ENCODE measurements at regions not wholly inside any gene's neighbourhood (a gene's known extent, or its start where the extent isn't known, plus 50 kb on each side); places are given as distances from the start of the nearest gene placed in this dataset.

DNA sequence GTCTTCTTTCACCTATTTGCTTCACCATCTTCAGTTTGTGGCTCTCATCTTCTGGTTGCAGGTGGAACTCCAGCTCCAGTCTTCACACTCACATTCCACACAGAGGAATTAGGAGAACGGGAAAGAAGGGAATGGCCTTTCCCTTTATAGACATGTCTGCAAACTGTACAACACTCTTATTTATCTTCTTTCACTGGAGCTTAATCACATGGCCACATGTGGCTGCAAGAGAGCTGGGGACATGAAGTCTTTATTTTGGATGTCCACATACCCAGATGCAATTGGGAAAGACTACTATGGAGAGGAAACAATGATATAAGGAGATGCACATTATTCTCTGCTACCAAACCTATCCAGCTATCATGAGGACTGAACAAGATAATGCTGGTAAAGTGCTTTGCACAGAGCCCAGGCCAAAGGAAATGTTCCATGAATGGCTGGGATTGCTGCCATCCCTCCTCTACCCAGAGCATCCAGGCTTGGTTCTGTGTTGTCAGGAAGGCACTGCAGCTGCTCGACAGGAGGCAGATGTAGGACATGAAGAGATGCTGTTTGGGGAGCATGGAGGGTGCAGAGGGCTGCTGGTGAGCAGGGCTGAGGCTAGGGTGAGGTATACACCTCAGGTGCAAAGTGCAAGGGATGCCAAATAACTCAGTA, 183.8 kb upstream of the TBX20 start:
- DNase-seq: no peak

DNA sequence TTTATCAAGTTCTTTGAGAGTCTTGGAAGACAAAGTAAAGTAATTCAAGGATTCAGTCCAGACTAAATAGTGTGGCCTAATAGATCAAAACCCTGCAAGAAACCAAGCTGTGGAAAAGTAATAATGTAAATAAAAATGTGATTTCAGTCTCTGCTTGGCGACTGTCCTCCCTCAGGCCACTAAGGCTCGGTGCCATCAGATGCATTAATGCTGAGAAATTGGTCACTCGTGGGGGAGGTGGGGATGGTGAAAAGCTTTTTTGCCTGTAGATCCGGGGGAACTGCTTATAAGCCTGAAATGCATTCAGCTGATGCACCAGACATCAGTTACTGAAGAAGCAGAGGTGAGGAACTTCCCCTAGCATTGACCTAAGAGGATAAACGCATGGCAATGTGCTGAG, 182.6 kb upstream of the TBX20 start:
- DNase-seq: no peak

DNA sequence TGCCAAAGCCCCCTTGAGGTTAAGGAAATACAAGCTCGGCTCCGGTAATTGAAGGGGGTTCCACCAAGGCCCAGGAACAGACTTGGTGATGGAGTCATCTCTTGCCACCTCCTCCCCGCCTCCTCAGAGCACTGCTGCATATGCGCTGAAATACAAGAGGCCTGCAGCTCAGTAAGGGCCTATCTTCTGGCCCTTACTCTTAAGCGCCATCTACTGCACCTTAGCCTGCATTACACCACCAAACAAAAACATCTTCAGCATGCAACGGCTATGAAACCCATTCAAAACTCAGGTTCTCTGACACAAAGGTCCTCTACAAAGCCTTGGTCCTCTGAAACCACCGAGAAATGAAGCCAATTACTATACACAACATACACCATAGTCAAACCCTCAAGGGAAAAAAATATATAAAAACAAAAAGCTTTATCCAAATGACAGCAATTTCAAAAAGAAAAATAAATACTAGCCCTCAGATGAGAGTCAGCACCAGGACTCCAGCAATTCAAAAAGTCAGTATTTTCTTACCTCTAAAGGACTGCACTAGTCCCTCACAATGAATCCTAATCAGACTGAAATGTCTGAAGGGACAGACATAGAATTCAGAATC, 176.8 kb upstream of the TBX20 start:
- no peak for DNase-seq

DNA sequence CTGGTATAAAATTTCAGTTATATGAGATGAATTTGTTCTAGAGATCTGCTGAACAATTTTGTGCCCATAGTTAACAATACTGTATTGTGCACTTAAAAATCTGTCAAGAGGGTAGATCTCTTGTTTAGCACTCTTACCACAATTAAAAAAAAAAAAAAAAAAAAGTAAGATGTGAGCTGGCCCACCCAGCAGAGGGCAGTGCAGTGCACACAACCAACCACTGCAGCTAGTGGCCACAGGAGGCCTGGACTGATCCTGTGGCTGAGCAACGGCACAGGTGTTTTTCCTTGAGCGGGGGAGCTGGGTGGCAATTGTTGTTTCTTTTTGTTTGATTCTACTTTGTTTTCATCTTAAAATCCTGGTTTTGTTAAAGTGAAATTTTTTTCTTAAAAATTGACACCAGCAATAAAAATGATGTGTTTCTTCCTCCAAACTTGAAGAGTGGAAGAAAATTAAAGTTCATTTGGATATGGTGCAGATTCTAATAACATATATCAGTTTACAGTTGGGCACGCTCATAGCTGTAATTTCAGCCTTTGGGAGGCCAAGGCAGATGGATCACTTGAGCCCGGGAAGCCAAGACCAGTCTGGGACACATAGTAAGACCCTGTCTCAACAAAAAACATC, 171.1 kb upstream of the TBX20 start:
- peak; percentile 3 to 35 (median 15) for DNase-seq

DNA sequence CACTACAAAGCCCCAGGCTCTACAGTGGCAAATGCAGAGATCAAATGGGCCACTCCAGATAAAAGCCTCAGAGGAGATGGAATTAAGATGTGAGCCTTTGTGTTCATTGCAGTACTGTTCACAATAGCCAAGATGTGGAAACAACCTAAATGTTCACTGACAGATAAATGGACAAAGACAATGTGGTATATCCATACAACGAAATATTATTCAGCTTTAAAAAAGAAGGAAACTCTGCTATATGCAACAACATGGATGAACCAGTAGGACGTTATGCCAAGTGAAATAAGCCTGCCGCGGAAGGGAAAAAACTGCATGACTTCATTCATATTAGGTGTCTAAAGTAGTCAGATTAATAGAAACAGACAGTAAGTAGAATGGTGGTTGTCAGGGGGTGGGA, 170.5 kb upstream of the TBX20 start:
- DNase-seq: no peak

DNA sequence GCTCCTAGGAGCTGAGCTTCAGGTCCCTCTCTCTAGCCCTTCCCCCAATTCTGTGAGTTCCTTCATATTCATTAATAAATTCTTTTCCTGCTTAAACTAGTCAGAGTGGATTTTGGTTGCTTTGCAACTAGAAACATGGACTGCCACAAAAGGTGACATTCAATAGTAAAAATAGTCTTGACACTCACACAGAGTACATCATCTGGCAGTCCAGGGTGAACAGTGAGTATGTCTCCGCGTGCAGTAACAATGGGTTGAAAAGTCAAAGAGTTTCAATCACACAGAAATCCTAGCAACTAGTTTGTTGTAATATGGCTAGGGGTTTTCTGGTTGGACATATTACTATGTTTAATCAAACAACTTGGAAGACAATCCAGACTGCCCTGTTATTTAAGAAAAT, 168.8 kb upstream of the TBX20 start:
- DNase-seq: no peak

DNA sequence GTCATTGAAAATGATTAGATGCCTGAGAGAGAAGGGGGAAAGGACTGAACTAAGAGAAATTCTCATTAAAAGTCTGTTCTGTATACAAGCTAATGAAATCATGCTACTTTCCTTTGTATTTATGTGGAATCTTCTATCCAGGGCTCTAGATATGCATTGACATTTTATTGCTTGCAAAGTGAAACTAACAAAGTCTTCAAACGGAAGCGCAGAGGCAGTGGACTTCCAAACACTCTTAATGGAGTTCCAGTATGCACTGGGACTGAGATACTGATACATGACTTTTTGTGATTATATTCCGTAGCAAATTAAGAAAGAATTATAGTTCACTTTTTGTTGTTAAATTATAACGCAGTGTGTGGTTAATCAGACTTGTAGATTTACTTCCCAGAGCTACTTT, 166.8 kb upstream of the TBX20 start:
- DNase-seq: no peak

DNA sequence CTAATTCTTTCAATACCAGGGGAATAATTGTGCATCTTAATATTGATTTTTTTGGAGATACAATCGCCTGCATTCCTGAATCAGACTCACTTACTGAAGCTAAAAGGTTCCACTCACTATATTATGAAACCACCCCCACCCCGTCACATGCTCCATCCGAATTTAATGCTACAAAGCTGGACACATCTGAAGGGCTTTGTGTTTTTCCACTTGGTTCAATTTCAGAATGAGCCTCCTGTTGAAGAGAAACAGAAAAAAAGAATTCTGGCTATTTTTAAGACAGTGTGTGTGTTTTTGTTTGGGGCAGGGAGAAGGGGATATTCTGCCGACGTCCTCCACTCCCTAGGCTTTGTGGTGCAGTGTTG, 165.5 kb upstream of the TBX20 start:
- no peak for DNase-seq

DNA sequence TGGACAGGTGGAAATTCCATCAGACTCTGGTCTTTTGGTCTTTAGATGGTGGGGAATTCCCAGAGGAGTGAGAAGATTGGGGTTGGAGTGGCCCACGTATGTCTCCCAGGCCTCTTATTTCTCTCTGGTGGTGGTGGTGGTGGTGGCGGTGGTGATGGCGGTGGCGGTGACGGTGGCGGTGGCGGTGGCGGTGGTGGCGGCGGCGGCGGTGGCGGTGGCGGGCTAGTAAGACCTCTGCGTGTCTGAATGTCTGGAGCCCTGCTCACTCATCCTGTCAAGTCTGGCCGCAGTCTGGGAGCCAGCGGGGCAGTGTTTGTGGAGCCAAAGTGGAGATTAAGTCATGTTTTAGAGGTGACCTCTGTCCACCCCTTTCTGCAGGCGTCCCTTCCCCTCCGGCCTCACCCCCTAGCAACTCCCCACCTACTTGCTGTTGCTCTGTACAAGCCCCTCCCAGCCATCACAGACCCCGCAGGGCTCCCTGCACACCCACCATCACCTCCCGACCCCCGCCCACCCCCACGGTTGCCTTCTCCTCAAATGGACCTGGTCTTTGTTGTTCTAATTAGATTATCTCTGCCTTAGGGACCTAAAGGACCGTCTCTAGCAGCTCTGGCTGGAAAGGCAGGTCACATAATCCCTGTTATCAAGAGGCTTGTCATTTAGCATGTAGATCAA, 165.0 kb upstream of the TBX20 start:
- no peak for DNase-seq

DNA sequence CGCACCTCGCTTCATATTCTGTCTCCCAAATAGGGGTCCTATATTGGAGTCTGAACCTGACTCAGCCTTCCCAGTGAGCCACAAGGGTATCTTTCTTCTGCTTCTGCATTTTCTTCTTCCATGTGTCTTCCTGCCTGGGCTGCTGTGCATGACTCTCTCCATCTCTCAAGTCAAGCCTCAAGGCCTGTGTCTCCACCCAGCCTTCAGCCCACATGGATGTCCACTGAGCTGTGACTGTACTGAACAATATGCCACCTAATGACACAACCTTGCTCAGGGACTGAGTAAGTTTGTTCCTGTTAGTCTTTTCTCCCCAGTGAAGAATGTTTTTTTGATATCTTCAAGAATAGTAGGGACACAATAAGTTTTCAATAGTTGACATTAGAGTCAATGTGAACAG, 162.7 kb upstream of the TBX20 start:
- no peak for DNase-seq

DNA sequence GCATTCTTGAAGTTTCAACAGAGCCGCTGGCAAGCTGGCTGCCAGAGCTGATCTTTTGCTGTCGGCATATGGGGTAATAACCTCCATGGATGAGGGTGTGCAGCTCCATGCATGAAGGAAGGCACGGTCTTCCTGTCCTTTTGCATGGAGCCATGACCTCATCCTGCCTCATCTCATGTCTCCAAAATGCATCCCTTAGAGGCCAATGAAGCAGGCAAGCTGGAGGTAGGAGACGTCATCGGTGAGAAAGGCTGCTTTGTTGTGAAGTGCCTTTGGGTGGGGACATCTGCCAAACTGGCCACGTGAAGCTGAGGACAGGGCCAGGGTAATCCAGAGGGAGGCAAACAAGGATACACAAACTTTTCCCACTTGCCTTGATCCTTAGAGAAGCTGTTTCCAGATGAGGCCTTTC, 161.5 kb upstream of the TBX20 start:
- no peak for DNase-seq

DNA sequence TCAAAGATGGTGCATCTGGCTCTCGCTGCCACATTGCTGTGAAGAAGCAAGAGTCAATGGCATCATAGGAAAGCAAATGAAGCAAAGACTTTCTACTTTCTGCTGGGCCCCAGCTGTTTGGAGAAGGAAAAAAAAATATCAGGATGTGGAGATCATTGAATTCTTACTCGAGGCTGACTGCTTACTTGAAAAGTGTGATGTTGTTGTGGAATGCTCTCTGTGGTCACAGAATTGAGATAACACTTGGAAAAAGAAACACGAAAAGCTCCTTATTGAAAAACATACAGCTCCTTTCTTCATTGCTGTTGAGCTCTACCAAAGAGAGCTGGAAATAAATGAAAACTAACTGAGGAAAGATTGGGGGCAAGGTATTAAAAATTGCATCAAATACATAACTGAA, 157.4 kb upstream of the TBX20 start:
- no peak for DNase-seq

DNA sequence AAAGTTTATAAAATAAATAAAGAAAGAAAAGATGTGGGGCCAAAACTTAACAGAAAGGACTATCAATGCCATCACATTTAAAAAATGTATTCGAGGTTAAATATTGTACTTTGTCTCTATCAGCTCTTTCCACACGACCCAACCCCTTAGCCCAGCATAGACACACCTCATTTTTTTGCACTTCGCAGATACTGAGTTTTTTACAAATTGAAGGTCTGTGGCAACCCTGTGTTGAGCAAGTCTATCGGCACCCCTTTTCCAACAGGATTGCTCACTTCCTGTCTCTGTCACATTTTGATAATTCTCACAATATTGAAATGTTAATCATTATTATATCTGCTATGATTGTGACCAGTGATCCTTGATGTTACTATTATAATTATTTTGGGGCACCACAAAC, 151.6 kb upstream of the TBX20 start:
- no peak for DNase-seq

DNA sequence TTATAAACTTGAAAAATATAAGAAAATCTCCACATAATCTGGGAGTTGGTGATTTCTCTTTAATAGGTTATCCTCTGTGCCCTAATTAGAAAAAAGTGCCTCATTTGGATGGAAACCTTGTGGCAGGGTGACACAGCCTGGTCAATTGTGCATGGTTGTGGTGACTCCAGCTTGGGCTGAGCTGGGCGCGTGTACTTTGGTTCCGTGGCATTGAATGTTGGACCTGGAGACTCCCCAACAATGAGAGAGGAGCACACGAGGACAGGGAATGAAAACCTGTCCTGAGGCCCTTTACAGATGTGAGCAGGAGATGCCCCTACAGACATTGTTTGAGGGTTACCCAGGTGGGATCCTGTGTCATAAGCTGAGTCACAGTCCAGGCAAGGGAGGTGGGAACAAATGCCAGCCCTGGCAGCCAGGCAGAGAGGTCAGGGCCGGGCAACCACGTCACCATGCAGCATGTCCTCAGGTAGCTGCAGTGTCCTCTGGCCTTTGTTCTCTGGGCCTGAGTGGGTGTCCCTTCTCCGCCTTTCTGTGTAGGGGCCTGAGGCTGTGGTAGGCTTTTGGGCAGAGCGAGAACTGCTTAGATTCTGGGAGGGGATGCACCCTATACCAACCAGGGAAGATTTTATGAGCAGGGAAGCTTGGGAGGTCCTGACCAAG, 147.4 kb upstream of the TBX20 start:
- DNase-seq: no peak

DNA sequence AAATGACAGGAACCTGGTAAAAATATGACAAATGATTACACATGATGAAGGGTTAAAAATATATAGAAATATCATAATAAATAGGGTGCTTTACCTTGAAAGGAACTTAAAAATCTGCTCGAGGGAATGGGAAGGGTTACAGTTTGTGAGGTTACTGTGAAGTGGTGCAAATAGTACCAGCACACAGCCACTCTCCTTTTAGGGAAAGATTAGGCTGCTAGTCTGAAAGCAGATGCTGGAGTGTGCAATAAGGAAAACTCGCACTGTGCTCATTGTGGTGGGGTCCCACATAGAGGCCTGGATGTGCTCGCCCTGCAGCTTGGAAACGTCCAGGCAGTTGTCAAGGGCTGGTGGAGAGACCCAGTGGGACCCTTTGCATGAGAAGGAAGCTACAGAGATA, 145.9 kb upstream of the TBX20 start:
- DNase-seq: no peak

DNA sequence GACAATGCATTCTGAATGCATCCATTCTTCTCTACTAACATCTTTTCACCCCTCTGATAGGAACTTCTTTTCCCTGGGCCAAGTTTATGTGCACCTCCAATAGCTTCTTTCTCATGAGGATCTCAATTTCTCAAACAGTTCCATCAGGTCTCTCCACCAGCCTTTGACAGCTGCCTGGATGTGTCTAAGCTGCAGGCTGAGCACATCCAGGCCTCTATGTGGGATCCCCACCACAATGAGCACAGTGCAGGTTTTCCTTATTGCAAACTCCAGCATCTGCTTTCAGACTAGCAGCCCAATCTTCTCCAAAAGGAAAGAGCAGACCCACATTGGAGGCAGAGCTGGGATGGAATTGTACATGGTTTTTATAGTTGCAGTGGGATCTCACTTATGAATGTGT, 145.3 kb upstream of the TBX20 start:
- DNase-seq: no peak

DNA sequence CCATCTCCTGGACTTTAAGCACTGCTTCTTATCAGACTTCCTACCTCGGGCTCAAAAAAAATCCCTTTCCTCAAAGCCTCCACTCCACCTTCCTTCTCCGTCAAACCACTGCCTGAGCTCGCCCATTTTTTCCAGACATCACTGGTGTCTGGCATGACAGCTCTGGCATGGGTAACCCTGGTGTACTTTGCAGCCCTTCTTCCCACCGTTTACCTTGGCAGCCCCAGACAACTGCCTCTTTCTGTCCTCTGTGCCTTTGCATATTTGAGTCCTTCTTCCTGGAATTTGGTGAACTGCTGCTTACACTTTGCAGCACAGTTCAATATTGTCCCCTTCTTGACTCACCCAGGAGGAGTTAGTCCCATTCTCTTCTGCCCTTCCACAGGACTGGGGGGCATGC, 144.6 kb upstream of the TBX20 start:
- DNase-seq: no peak

DNA sequence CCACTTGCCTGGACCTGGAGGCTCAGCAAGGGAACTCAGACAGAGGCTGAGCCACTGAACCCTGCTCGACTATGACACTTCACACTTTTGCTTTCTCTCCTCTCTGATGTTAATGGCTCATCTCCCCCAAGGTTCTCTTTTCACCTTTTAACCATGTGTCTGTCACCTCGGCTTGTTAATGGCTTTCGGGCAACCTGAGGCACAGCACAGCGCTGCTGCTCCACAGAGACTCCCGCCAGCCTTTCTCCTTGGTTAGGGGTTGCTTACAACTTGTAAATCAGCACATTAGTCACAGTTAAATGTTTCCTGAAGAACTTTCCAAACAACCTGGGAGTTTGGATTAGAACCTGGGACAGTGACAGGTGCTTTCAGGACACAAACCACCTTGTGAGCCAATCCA, 136.2 kb upstream of the TBX20 start:
- DNase-seq: no peak

DNA sequence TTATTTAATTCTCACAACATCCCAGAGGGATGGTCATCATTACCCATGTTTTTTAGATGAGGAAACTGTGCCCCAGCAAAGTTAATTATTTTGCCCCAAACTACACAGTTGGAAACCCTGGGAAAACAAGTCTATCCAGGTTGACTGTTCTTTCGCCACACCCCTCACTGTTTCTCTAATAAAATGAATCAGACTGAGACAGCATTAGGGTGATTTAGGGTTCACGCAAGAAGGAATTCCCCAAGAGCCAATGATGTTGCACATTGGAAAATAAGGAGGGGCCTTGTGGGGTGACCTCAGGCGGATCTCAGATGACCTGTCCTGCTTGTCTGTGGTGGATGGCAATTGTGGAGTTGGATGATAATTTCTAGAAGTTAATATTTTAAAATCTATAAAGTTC, 135.7 kb upstream of the TBX20 start:
- DNase-seq: no peak

DNA sequence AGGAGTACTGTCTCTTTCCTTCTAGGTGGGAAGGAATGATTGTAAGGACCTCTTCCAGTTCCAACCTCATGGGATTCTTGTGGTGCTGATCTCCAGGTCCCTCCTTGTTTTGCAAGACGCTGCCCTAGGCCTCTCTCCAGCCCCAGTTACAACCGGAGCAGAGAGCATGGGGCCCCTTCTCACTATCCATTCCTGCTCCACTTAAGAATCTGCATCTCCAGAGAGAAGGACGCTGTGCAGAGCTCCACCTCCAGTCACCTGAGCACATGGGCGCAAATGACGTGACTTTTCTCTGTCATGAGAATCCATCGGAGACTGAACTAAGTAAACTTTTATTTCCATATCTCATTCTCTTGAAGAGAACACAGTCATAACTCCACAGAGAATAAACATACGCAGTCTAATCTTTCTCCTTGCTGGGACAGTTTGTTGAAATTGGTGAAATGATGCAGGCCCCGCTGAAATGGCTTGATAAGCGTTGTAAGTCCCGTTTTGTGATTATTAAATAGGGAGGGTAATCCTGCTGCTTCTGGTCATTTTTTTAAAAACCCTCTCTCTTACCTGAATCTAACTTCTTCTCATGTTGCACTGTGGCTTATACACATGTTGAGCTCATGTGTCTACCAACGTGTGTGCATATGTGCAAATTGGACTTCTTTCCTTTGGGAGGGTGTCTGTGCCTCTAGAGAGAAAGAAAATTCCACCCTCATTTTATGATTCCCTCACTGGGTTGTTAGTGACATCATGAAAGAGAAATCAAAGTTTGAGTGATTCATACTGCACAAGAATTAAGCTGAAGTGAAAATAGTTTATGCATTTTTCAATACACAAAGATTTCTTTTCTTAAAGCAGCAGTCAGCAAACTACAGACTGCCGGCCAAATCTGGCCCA, 133.2 kb upstream of the TBX20 start:
- DNase-seq: no peak

DNA sequence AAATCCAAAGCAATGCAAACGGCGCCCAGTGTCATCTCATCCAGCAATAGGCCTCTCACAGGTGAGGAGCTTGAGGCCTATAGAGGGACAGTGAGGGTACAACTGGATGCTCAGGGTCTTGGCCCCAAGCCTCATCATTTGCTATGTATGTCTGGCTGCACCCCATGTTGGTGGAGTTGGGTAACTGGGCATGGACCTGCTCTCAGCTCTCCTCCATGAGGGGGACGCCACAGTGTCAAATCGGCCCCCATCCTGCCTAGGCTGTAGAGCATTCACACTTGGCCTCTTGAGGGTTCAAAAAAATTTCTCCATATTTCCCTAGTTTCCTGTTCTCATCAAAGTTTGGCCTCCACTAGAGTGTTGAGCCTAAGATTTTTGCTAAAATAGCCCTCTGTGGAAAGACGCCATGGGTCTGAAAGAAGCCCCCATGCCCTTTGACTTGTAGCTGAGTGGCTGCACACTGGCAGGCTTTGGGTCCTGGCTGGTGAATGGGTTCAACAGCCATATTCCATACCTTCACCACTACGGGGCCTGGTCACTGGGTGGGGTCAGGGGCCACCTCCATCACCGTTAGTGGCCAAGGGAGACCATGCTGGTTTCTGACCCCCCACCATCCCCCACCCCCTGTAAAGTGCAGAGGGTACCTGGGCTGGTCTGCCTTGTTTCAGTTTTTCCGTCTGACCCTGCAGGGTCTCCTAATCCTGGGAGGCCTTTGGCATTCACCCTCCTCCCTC, 132.3 kb upstream of the TBX20 start:
- no peak for DNase-seq
